GM18520 (cell line): ENCODE measurements at regions not wholly inside any gene's neighbourhood (a gene's known extent, or its start where the extent isn't known, plus 50 kb on each side); places are given as distances from the start of the nearest gene placed in this dataset.
"Not testable (repeated sequence)": the region's sequence is repeated elsewhere in the genome, so short reads cannot be mapped to it uniquely, and the experiment has no call there.

Experiments
- ATAC-seq: cut with Tn5 transposase; IDR thresholded peaks from one replicate; pipeline ENCODE4 v1.9.1; 2021; ENCODE audit not compliant: unreplicated experiment

GRCh38 chr18:4797002-4797685 is 342.0 kb upstream of the DLGAP1 start:
- ATAC-seq: no peak

DNA sequence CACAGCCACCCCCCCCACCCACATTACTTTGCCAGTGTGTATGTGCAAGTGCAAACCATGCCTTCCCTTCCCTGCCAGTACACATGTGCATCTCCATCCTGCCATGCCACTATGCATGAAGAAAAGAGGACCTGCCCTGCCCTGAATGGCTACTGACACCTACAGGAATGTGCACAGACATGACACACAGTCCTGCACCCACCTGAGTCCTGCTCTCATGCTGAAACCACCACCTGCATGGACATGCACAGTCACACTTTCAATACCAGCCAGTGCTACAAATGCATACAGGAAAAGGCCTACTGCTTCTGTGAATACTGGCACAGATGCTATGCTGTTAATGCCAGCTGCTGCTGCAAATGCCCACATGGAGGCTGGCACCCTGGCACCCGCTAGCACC is 334.4 kb upstream of the DLGAP1 start:
- ATAC-seq: no peak

- ATAC-seq: no peak
Observed at GRCh38 chr18:4781873-4782272, 326.8 kb upstream of the DLGAP1 start.

DNA sequence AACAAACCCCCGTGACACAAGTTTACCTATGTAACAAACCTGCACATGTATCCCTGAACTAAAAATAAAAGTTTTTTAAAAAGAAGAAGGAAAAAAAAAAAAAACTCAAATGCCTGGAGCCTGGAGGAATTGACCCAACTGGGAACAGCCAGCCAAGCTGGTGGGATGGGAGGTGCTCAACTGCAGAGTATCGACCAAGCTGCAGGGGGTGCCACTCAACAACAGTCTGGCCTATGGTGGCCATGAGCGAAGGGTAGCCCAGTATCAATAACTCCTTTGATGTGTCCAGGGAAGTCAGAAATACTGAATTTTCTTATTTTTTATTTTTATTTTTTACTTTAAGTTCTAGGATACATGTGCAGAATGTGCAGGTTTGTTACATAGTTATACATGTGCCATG is 310.3 kb upstream of the DLGAP1 start:
- no peak for ATAC-seq

GRCh38 chr18:4762330-4762729 is 307.2 kb upstream of the DLGAP1 start:
- no peak for ATAC-seq

DNA sequence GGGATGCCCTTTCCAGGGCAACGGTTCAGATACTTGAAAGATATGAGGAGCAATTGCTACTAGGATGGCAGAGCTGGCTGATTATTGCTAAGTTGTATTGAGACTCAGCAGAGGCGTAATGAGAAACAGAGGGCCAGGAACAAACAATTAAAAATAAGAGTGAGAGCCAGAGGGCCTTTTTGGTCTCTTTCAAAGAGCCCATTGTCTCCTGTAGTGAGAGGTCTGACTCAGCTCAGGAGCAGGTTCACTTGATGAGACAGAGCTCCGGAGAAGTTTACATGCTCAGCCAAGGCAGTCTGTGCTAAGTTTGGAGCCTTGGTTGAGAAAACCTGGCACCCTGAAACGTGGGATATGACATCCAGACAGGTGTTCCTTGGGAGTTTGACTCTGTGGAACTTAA is 303.9 kb upstream of the DLGAP1 start:
- no peak for ATAC-seq

- ATAC-seq: peak; percentile 66
Observed at GRCh38 chr18:4755848-4756247, 300.7 kb upstream of the DLGAP1 start.

- ATAC-seq: not testable (repeated sequence)
Observed at GRCh38 chr18:4753151-4753550, 298.0 kb upstream of the DLGAP1 start.

GRCh38 chr18:4751523-4751922 is 296.4 kb upstream of the DLGAP1 start:
- no peak for ATAC-seq

DNA sequence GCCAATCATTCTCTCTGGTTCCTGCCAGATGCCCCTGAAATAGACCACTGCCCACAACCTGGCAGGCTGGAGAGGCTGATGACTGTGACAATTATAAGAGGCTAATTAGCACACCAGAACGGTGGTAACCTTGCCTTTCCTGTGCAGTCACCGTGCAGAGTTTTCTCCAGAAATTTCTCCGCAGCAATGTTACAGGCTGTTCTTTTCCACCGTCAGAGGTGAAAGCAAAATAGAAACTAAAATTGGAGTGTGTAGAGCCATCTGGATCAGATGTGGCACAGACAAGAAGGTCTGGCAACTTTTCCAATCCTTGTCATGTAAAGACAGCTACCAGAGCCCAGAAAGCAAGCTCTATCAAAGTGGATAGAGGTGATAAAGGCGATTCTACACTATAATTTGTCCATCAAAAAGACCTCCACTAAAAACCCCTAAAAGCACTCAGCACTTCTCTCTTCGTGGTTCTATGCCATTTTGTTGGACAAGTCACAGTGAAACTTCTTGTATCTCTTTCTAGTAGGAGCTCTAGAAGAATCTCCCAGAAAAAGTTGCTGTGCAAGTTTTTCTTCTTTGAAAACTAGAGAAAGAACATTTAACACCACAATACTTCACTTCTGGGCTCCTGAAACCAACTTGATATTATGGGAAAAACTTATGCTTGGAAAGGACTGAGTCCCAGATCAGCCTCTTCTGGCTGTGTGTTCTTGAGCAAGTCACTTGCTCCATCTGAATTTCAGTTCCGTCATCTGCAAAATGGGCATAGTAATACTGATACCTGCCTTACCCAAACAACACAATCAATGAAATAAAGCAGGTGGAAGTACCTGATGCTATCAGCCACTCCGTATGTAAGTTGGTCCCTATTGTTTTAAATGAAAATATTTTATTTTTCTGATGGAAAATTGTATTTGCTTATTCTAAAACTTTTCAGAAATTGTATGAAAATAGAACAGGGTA is 295.6 kb upstream of the DLGAP1 start:
- no peak for ATAC-seq

GRCh38 chr18:4748975-4749374 is 293.9 kb upstream of the DLGAP1 start:
- no peak for ATAC-seq

DNA sequence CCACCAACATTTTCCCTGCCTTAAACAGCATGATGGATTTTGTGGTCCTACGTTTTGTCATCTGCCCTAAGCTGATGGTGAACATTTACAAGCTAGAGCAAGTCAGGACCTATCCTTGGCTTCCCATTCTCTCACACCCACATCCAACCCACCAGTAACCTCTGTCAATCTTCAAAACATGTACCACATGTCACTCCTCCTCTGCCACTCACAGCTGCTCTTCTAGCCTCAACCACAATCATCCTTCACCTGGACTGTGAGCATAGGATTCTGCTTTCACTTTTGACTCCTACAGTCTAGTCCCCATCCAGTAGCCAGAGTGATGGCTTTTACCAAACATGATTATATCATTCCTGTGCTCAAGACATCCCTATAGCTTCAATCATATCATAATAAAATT is 279.8 kb upstream of the DLGAP1 start:
- ATAC-seq: peak; percentile 48

- no peak for ATAC-seq
Observed at GRCh38 chr18:4734021-4734420, 278.9 kb upstream of the DLGAP1 start.

GRCh38 chr18:4721545-4721944 is 266.4 kb upstream of the DLGAP1 start:
- no peak for ATAC-seq

GRCh38 chr18:4720518-4720917 is 265.4 kb upstream of the DLGAP1 start:
- no peak for ATAC-seq

- ATAC-seq: no peak
Observed at GRCh38 chr18:4705894-4706293, 250.8 kb upstream of the DLGAP1 start.

DNA sequence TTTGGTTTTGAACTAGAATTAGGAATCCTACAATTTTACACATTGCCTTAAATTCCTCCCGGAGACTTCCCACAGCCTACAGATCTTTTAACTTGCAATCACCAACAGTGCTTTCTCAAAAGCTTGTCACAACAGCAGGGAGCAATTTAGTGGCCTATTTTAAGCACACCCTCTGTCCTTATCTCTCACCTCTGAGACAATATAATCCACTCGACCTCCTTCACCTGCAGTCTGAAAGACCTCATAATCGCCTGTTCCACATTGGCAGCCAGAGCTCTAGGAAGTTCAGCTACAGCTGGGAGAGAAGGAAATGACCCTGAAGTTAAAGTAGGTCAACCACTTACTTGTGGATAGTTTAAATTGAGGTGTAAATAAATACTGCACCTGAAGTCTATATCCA is 249.7 kb upstream of the DLGAP1 start:
- ATAC-seq: no peak

- ATAC-seq: no peak
Observed at GRCh38 chr18:4691836-4692235, 236.7 kb upstream of the DLGAP1 start.

DNA sequence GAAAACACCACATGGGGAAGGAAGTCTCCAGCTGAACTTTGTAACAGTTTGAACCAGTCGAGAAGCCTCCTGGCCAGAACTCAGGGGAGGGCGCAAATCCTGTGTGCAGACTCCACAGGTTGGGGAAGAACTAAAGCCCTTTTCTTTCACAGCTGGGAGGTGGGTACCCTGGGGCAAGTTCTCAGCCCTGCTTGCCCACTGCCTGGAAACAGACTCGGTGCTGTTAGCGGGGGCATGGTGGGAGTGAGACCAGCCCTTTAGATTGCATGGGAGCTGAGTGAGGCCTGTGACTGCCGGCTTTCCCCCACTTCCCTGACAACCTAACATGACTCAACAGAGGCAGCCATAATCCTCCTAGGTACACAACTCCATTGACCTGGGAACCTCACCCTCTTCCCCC is 223.6 kb upstream of the DLGAP1 start:
- not testable (repeated sequence) for ATAC-seq

DNA sequence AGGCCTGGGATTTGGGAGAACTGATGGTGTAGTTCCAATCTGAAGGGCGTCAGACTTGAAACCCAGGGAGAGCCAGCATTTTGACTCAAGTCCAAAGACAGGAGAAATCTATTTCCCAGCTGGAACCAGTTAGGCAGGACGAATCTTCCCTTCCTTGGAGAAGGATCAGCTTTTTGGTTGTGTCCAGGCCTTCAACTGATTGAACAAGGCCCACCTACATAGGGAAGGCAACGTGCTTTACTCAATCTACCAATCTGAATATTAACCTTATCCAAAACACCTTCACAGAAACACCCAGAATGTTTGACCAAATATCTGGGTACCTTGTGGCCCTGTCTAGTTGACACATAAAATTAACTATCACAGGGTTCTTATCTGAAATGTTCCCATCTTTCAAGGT is 221.9 kb upstream of the DLGAP1 start:
- no peak for ATAC-seq

DNA sequence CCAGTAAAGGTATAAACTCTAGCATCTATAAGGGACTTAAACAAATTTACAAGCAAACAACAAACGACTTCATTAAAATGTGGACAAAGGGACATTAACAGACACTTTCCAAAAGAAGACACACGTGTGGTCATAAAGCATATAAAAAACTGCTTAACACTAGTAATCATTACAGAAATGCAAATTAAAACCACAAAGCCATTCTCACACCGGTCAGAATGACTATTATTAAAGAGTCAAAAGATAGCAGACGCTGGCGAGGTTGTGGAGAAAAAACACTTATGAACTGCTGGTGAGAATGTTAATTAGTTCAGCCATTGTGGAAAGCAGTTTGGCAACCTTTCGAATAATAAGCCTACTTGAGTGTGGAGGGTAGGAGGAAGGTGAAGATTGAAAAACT is 217.1 kb upstream of the DLGAP1 start:
- no peak for ATAC-seq

DNA sequence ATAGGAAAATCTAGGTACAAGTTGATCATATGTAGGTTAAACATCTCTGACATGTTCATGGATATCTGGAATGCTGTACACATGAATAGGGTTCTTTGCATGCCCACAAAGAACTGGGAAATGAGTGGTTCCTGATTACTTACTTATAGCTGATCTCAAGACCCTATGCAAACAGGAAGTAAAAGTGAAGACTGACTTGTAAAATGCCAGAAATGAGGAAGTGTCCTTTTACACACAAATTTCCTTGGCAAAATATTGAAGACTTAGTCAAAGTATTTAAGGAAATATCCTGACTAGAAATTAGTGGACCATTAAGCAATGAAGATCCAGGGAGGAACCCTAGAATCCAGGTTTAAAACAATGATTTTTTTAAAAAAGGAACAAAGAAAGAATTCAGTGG is 203.7 kb upstream of the DLGAP1 start:
- no peak for ATAC-seq
